ENCODE measurements at regions not wholly inside any gene's neighbourhood (a gene's known extent, or its start where the extent isn't known, plus 50 kb on each side); places are given as distances from the start of the nearest gene placed in this dataset.

GRCh38 chr20:25135031-25135430 lies 53.1 kb upstream of the VSX1 start:
- no peak for DNase-seq

- no peak for DNase-seq
Measured at GRCh38 chr20:25136056-25136455, 54.1 kb upstream of the VSX1 start.

GRCh38 chr20:25136643-25137559 lies 55.0 kb upstream of the VSX1 start:
- no peak for DNase-seq

GRCh38 chr20:25139029-25139705 lies 56.3 kb upstream of the ENTPD6 start:
- DNase-seq: peak; percentile 35 to 56

- DNase-seq: no peak
Measured at GRCh38 chr20:25140968-25141367, 54.5 kb upstream of the ENTPD6 start.

GRCh38 chr20:25142435-25142834 lies 53.1 kb upstream of the ENTPD6 start:
- no peak for DNase-seq

- DNase-seq: no peak
Measured at GRCh38 chr20:25145131-25145530, 50.4 kb upstream of the ENTPD6 start.

Data from SHP77 (cell line).